Stimulated activated CD8-positive, alpha-beta memory T cell treated with anti-CD3 and anti-CD28 coated beads, Interleukin-15, amount 100 ng/mL, for 4 hours (primary cell): ENCODE measurements at regions not wholly inside any gene's neighbourhood (a gene's known extent, or its start where the extent isn't known, plus 50 kb on each side); places are given as distances from the start of the nearest gene placed in this dataset.
"Not testable (repeated sequence)": the region's sequence is repeated elsewhere in the genome, so short reads cannot be mapped to it uniquely, and the experiment has no call there.

Experiments used
- DNase-seq, 2 donors: peaks; one replicate each; pipeline ENCODE4 v3.0.0-alpha.2; 2020; ENCODE audit warnings: low read depth in 2 of 2

DNA sequence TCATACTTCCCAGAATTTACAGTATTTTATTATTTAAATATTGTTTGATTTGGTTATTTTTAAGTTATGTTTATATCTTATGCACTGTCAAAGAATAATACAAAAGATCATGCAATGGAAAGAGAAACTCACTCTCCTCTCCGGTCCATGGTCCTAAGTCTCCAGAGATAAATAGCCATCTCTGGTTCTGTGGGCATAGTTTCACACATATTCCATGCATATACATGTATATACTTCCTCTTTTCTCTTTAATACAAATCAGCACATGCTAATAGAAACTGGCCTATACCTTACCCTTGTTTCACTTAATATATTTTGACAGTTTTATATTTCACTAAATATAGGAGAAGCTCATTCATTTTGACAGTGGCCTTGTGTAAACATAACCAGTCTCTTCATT lies 901.7 kb upstream of the CITED2 start:
- DNase-seq: no peak

DNA sequence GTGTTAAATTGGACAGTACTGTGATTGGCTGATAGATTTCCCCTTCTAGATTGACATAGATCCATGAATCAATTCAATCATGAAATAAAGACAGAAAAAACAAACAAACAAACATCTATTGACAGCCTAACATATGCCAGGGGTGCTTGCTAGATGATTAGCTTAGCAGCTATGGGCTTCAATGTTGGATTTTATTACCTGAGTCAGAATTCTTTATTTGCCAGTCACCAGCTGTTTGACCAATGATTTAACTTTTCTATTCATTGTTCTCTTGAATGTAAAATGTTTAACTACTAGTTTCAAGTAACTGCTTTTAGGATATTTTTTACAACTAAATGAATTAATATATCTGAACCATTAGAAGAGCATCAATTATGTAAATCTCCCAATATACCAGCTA lies 901.3 kb upstream of the CITED2 start:
- no peak for DNase-seq

DNA sequence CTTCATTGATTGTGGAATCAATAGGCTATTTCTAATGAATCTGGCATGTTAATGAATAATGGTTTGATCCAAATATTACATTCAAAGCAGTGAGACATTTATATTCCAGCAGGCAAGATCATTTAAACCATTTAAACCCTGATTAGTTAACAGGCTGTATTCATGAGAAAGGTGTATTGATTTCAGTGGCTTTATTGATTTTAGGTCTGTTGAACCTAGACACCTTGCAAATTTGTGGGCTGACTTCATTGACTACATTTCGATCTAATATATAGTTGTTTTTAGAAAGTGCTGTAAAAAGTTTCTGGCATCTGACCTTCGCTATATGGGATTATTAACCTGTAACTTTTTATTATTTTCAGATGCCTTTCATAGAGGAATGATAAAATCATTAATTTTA lies 900.1 kb upstream of the CITED2 start:
- DNase-seq: no peak

DNA sequence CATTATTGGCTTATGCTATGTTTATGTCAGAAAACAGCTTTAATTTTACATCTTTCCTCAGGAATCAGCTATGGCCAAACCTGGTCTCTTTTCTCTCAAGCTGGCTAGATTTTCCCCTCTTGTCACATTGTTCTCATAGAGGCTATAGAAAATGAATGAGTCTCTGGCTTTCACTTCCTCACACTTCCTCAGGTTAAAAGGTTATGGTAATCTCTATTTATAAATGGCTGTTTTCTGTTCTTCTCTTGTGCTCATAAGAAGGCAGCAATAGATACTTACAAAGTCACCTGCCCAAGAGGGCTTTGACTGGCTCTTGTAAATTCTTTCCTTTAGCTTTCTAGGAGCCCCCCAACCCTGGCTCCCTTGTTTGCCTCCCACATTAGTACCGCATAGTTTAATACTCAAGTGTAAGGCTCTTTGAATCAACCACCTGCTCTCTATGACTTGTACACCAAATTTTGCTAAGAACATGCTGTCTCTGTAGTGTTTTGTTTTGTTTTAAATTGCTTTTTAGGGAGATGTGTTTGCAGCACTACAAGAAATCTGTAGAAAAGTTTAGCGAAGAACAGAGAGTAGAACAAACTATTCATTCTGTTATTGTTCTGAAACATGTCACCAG lies 897.4 kb upstream of the CITED2 start:
- no peak for DNase-seq

DNA sequence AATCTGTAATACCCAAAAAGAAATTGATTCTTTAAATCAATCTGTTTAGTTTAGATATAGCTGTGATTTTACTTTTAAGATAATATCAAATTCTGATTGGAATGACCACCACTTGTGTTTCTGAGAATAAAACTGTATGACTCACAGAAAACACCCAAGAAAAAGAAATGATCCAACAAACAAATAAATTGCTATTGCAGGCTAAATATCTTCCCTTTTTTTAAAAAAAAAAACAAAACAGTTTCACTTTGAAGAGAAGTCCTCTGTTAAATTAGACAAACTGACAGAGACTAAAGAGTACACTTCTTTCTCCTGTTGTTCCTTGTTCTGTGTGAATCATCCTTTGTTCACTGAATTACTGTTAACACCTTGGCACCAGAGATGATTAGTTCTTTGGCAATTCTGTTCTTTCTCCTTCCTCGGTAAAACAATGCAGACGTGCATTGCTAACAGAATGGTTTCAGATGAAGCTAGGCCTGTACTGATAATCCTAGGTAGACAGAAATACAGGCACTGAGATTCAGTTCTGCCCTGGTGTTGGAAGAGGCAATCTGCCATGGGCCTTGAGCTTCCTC lies 895.2 kb upstream of the CITED2 start:
- DNase-seq: no peak

DNA sequence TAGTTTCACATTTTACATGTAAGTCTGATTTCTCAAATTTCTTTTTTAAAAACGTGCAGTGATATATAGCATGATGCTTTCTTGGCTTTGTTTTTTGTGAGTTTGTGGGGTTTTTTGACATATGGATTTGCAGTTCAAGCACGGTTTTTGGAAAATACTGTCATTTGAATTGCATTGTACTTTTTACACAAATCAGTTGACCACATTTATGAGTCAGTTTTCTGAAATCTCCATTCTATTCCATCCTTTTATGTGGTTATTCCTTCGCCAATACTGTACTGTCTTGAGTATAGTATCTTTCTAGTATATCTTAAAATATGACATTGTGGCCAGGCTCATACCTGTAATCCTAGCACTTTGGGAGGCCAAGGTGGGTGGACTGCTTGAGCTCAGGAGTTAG lies 890.0 kb upstream of the CITED2 start:
- no peak for DNase-seq

DNA sequence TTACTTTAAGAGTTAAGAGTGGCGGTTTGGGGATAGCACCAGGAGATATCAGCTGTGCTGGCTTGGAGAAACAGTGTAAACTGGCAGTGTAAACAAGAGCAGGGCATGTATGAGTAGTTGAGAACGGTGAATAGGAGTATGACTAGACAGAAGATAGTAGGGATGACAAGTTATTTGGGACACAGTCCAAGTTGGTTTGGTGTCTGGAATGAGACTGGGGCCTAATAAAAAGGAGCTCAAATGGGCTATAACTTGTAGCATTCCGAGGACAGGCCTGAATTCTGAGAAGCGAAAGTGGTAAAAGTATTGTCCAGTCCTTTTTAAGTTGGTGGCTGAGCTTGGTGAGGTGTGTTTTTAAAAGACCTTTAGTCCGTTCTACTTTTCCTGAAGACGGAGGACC lies 883.9 kb upstream of the CITED2 start:
- not testable (repeated sequence) for DNase-seq

DNA sequence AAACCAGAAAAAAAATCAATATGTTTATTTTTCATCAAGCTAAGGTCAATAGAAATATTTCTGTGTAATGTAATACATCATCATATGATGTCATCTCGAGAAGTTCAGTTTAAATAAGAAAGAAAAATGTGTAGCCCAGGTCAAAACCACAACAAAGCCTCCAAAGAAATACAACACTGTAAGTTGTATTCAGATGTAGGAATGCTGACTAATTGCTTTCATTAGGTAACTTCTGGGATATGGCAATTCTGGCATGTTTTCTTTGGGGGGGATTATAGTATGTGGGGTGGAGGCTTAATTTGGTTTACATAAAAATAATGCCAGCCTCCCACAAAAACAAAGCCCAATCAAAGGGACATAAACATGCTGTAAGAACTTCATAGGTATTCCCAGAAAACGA lies 881.8 kb upstream of the CITED2 start:
- no peak for DNase-seq

DNA sequence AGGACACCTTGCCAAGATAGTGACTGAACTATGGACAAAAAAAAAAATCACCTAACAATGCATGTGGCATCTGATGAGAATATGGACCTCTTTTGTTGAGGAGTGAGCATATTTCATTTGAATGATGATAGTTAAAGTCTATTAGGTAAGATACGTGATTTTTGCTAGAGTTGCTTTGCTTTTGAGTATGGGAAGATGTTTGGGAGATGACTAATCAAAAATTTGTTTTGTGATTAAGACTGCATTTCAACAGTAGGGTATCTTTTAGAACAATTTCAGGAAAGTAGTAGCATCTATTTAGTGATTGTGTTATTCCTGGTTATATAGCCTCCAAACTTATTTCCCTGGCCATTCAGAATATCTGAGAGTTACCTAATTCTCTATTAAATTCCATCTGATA lies 878.6 kb upstream of the CITED2 start:
- DNase-seq: no peak

DNA sequence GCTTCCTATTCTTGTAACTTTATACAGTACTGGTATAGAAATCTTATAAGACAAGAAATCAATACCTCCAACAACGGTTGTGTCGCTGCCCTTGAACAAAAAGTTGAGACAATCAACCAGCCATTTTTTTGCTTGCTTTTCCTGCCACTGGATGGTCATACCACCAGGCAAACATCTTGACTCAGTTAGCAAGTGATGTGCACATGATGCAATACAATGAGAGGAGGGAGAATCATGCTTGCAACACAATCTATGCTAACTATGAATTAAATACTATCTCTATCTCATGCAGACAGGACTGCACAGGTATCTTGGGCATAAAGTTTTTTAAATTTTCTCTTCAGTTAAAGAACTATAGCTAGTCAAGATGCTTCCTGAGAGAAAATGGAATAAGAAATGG lies 877.7 kb upstream of the CITED2 start:
- DNase-seq: no peak

DNA sequence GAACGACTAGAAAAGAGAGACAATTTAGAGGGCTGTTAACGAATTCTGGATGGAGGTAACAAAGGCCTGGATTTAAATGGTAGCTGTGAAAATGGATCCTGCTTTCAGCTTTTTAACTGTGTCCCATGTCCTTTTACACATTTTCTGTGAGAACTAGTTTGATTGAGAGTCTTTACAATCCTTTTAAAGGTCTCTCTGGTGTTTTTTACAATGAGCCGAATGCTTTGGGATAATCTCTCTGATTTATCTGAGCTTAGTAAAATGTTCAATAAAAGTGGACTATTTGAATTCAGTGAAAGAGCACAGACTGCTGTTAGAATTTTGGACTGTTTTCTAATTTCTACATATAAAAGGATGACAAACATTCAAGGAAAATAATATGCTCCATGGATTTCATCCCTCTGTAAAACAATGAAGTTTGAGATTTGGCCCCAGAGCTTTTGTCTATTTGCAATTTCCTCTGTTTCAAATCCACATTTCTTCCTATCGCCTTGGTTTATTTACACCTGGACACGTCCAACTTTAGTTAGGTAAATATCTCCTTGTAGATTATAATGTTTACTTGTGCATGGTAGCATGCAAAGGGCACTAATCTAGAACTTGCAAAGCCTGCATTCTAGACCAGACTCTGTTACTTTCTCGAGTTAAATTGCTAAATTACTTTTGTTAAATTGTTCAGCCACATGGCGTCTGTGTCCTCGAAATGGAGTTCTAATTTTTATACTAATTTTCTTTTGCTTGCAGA lies 871.0 kb upstream of the CITED2 start:
- no peak for DNase-seq

DNA sequence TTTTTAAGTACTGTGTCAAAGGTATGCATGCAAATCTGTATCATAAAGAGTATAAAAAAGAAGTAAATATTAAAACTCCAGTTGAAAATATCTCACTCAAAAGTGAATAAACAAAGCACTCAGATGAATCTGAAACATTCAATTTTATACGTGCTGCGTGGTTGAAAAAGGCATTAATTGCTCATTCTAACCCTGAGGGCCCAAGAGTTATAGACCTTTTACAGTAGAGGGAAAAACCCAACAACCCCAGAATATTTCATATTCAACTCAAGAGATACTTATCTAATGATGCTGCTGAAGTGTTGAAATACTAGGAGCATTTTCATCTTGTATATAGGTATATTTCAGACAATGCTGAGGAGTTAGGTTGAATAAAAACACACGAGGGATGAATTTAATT lies 862.8 kb upstream of the CITED2 start:
- no peak for DNase-seq

DNA sequence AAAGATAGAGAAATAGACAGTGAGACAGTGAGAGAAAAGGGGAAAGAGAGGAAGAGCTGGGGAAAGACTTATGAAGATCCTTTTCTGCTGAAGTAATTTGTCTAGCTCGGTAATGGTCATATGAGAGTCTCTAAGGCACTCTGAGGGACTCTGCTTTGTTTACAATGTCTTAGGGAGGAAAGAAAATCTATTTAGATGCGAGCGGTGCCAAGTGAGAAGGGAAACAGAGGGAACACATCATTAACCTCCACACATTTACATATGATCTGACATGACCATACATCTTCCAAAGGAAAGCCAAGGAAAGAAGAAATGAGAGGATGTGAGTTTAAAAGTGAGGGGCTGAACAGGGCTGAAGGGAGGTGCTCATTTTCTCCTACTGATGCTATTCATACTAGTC lies 862.3 kb upstream of the CITED2 start:
- no peak for DNase-seq

DNA sequence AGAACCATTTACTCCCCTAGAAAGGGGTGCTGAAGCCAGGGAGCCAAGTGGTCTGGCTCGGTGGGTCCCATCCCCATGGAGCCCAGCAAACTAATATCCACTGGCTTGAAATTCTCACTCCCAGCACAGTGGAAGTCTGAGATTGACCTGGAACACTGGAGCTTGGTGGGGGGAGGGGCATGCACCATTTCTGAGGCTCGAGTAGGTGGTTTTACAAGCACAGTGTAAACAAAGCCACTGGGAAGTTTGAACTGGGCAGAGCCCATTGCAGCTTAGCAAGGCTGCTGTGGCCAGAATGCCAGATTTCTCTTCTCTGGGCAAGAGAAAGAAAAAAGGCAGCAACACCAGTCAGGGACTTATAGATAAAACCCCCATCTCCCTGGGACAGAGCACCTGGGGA lies 855.8 kb upstream of the CITED2 start:
- DNase-seq: no peak

DNA sequence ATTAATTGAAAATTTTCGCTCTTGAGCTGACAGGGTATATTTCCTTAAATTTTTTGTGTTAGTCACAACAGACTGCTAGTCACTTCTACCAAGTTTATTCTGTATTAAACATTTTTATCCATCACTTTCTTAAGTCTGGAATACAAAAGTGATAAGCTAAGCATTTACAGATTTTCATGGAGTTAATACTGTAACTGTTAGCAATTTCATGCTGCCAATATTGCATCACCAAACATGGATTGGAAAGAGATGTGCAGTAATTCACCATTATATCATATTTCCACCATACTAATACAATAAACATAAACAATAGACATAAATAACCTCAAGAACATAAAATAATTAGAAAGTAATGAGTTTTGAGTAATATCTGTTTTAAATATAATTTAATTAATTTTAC lies 854.0 kb upstream of the CITED2 start:
- no peak for DNase-seq

DNA sequence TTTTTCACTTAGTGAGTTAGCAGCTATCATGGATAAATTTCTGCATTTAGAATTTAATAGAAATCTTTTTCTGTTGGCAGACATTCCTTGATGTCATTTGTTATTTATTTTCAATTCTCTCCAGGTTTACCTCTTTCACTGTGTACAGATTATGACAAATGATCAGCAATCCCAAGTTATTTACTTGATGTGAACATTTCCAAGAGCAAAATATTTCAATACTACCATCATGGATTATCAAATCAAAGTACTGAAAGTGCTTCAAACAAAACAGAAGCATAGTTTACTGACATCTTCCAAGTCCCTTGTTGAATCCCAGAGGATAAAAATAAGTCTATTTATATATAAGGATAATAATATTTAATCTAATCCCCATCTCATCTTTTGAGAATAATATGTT lies 852.2 kb upstream of the CITED2 start:
- DNase-seq: no peak

DNA sequence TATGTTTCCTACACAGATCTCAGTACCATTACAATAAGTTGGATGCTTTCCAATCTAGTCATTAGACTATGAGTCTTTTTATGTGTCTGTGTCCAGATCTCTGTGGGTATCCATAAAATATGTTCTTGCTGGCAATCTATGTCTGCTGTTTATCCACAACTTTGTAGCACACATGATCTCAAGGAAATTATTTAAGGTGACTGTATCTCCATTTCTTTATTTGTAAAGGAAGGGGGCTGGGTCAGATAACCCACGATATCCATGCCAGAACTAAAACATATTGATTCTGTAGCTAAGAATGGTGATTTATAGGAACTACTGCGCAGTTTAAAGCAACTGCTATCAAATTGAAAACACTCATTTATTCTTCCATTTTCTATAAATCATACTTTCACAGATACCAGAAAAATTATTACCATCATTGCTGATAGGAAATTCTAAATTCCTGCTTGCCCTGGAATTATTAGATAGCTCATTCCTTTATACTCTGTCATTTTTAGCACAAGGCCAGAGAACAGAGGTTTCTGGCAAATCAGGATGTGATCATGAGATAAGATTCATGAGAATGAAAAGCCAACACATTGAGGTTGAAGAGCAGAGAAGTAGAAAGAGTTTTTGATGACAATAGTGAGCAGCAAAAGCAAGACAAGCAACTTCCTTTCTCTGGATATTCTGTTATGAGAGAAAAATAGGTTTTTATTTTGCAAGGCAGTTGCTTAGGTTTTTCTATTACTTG lies 851.4 kb upstream of the CITED2 start:
- no peak for DNase-seq

DNA sequence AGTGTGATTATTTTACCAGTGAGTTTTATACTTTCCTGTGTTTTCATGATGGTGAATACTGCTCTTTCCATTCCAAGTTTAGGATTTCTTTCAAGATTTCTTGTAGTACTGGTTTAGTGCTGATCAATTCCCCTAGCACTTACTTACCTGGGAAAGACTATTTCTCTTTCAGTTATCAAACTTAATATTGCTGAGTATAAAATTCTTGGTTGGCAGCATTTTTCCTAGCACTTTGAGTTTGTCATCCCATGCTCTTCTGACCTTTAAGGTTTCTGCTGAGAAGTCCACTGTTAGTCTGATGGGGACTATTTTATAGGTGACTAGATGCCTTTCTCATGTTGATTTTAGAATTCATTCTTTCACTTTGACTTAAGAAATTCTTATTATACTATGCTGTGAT lies 842.8 kb upstream of the CITED2 start:
- DNase-seq: no peak

DNA sequence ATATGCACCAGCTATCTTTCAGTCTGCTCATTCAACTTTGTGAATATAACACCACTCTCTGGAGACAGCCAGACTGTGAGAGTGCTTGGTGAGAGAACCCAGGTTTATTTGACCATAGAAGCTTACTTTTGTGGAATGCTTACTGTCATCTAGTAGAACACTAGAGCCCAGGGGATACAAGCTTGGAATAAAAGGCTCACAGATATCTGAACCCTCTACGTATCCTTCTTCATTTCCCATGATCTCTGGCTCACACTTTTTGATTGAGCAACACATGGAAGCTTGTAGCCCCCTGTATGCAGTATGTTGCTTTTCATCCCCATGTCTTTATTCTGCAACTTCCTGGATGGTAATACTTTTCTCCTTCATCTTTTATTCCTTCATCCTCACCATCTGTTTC lies 835.3 kb upstream of the CITED2 start:
- DNase-seq: no peak

DNA sequence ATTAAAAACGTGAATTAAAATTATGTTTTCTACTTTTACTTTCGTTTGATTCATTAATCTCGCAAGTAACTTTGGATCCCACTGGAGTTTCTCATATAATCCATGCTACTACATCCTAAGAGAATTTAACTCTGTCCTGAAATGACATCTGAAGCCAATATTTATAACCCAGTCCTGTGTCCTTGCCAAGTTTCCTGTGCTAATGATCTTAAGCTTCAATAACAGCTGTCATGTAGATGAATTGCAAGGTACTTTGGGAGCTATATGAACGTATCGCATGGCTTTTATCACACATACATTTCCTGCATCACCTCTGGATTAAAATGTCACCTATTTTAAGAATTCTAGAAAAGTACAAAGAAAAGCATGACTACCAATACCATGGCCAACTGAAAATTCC lies 833.8 kb upstream of the CITED2 start:
- DNase-seq: no peak

DNA sequence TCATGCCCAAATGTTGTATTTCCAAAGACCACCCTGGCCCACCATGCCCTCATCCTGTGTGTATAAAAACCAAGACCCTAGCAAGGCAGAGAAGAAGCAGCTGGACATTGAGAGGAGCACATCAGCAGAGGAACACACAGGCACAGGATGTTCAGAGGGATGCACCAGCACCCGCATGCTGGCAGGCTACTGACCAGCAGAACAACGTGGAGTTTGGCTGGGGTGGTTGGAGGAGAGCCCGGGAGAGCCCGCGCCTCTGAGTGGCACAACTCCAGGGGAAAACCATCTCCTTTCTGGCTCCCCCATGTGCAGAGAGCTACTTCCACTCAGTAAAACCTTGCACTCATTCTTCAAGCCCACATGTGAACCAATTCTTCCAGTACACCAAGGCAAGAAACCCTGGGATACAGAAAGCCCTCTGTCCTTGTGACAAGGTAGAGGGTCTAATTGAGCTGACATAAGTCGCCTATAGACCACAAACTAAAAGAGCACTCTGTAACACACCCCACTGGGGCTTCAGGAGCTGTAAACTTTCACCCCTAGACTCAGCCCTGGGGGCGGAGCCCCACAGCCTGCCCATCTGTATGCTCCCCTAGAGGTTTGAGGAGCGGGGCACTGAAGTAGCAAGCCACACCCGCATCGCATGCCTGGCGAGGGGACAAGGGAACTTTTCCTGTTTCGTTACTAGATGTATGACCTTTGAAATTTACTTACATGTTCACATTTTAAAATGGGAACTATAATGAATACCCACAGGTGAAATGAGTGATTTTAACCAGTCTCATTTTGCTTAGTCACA lies 831.5 kb upstream of the CITED2 start:
- DNase-seq: no peak

DNA sequence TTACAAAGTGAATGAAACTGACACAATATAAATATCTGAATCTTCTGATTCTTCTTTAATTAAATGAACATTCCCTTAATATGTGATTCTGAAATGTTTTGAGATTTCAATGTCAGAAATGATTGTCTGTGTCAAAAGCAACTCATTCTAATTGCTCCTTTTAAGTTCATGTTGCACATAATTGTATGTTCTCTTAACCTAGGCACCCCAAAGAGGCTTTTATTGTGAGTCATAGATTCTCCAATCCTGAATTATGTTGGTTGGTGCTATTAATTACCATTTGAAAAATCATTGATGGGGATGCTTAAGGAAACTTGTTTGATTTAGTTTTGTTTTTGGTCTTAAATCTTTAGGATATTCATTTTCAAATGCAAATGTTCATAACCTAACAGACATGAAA lies 829.7 kb upstream of the CITED2 start:
- DNase-seq: no peak
